ENCODE measurements at regions not wholly inside any gene's neighbourhood (a gene's known extent, or its start where the extent isn't known, plus 50 kb on each side); places are given as distances from the start of the nearest gene placed in this dataset.

GRCh38 chr7:85627791-85628586 lies 441.1 kb upstream of the SEMA3D start:
- TF ChIP-seq EP300 (IDR thresholded peaks at IDR 0.05): no peak
- TF ChIP-seq, protein P1, sequence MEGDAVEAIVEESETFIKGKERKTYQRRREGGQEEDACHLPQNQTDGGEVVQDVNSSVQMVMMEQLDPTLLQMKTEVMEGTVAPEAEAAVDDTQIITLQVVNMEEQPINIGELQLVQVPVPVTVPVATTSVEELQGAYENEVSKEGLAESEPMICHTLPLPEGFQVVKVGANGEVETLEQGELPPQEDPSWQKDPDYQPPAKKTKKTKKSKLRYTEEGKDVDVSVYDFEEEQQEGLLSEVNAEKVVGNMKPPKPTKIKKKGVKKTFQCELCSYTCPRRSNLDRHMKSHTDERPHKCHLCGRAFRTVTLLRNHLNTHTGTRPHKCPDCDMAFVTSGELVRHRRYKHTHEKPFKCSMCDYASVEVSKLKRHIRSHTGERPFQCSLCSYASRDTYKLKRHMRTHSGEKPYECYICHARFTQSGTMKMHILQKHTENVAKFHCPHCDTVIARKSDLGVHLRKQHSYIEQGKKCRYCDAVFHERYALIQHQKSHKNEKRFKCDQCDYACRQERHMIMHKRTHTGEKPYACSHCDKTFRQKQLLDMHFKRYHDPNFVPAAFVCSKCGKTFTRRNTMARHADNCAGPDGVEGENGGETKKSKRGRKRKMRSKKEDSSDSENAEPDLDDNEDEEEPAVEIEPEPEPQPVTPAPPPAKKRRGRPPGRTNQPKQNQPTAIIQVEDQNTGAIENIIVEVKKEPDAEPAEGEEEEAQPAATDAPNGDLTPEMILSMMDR (IDR thresholded peaks at IDR 0.05): no peak
